ENCODE measurements at regions not wholly inside any gene's neighbourhood (a gene's known extent, or its start where the extent isn't known, plus 50 kb on each side); places are given as distances from the start of the nearest gene placed in this dataset.

GRCh38 chr10:88028072-88028471 lies 164.6 kb downstream of the PTEN start:
- POLR2A ChIA-PET = interaction anchor here (0.6 kb wide), 1 partner anchor 91 kb away, joined by 3 read pairs; no protein-coding TSS in a partner anchor
- Mint-ChIP-seq H3K27me3 (ENCODE audit: insufficient read depth, unreplicated experiment) (no peaks in the 10 kb centered on the region), H3K36me3 (ENCODE audit: insufficient read depth, unreplicated experiment) (no peaks in the 10 kb centered on the region), H3K27ac (ENCODE audit: unreplicated experiment) (no peak overlapping the region), H3K4me1 (ENCODE audit: low read depth, unreplicated experiment) (no peaks in the 10 kb centered on the region), H3K9me3 (ENCODE audit: unreplicated experiment) (no peaks in the 10 kb centered on the region), H3K4me3 (ENCODE audit: unreplicated experiment) (no peak overlapping the region)
- Histone ChIP-seq H3K4me1 (peaks cover 16% of the 10 kb centered on the region), H3K27me3 (replicated peaks; ENCODE audit: control insufficient read depth, insufficient read depth, low read length) (no peaks in the 10 kb centered on the region), H3K9me3 (no peaks in the 10 kb centered on the region), H3K36me3 (ENCODE audit: control insufficient read depth, insufficient read depth, low read length) (no peaks in the 10 kb centered on the region), H3K4me3 (ENCODE audit: low read depth, low read length) (no peak overlapping the region)
- no peak for TF ChIP-seq CTCF (IDR thresholded peaks at IDR 0.05; ENCODE audit: insufficient read depth in 1 of 2, low read depth in 1 of 2, low read length in 1 of 2, severe bottlenecking in 1 of 2, unreplicated experiment in 1 of 2)
- CTCF ChIA-PET = no interaction called here
- no peak for DNase-seq
- intact Hi-C loops (cut with micrococcal nuclease; ENCODE audit: unreplicated experiment) = no loop called here
- BruUV-seq (replicated peaks) = no TSS peak

- ChIA-PET POLR2A (interaction anchor here (0.6 kb wide), 1 partner anchor 91 kb away, joined by 3 read pairs; no protein-coding TSS in a partner anchor), CTCF (no interaction called here)
- Mint-ChIP-seq H3K4me3 (ENCODE audit: unreplicated experiment) (no peak overlapping the region), H3K36me3 (ENCODE audit: insufficient read depth, unreplicated experiment) (no peaks in the 10 kb centered on the region), H3K27me3 (ENCODE audit: insufficient read depth, unreplicated experiment) (no peaks in the 10 kb centered on the region), H3K4me1 (ENCODE audit: low read depth, unreplicated experiment) (no peaks in the 10 kb centered on the region), H3K27ac (ENCODE audit: unreplicated experiment) (no peak overlapping the region), H3K9me3 (ENCODE audit: unreplicated experiment) (no peaks in the 10 kb centered on the region)
- peak; percentile 43 to 57 for DNase-seq
- H3K27me3 ChIP-seq (replicated peaks; ENCODE audit: control insufficient read depth, insufficient read depth, low read length) = no peaks in the 10 kb centered on the region
- peaks cover 16% of the 10 kb centered on the region for H3K4me1 ChIP-seq
- no peak overlapping the region for H3K4me3 ChIP-seq (ENCODE audit: low read depth, low read length)
- intact Hi-C loops (cut with micrococcal nuclease; ENCODE audit: unreplicated experiment) = no loop called here
- H3K9me3 ChIP-seq = no peaks in the 10 kb centered on the region
- no peak for TF ChIP-seq CTCF (IDR thresholded peaks at IDR 0.05; ENCODE audit: insufficient read depth in 1 of 2, low read depth in 1 of 2, low read length in 1 of 2, severe bottlenecking in 1 of 2, unreplicated experiment in 1 of 2)
- no peaks in the 10 kb centered on the region for H3K36me3 ChIP-seq (ENCODE audit: control insufficient read depth, insufficient read depth, low read length)
- BruUV-seq (replicated peaks) = no TSS peak
Observed at GRCh38 chr10:88028654-88029053, 165.2 kb downstream of the PTEN start.

- no peak for DNase-seq
- intact Hi-C loops (cut with micrococcal nuclease; ENCODE audit: unreplicated experiment) = no loop called here
- no peaks in the 10 kb centered on the region for H3K4me1 Mint-ChIP-seq (ENCODE audit: low read depth, unreplicated experiment)
- ChIA-PET CTCF (no interaction called here), POLR2A (no interaction called here)
- H3K27ac Mint-ChIP-seq (ENCODE audit: unreplicated experiment) = no peak overlapping the region
- no peaks in the 10 kb centered on the region for H3K36me3 Mint-ChIP-seq (ENCODE audit: insufficient read depth, unreplicated experiment)
- H3K9me3 ChIP-seq = no peaks in the 10 kb centered on the region; the same call in 1 of the 2 replicates
- no peak overlapping the region for H3K4me3 Mint-ChIP-seq (ENCODE audit: unreplicated experiment)
- no peaks in the 10 kb centered on the region for H3K9me3 Mint-ChIP-seq (ENCODE audit: unreplicated experiment)
- no peaks in the 10 kb centered on the region for H3K27me3 ChIP-seq (replicated peaks; ENCODE audit: control insufficient read depth, insufficient read depth, low read length)
- no peaks in the 10 kb centered on the region for H3K36me3 ChIP-seq (ENCODE audit: control insufficient read depth, insufficient read depth, low read length)
- H3K4me3 ChIP-seq (ENCODE audit: low read depth, low read length) = no peak overlapping the region
- no peaks in the 10 kb centered on the region for H3K27me3 Mint-ChIP-seq (ENCODE audit: insufficient read depth, unreplicated experiment)
- H3K4me1 ChIP-seq = peaks cover 16% of the 10 kb centered on the region
- TF ChIP-seq CTCF (IDR thresholded peaks at IDR 0.05; ENCODE audit: insufficient read depth in 1 of 2, low read depth in 1 of 2, low read length in 1 of 2, severe bottlenecking in 1 of 2, unreplicated experiment in 1 of 2) = no peak
- no TSS peak for BruUV-seq (replicated peaks)
Observed at GRCh38 chr10:88032566-88032965, 169.1 kb downstream of the PTEN start.
